NCI-H526 treated with DMSO at 0.1 percent for 48 hours (cell line): ENCODE measurements at regions not wholly inside any gene's neighbourhood (a gene's known extent, or its start where the extent isn't known, plus 50 kb on each side); places are given as distances from the start of the nearest gene placed in this dataset.

Experiments
- DNase-seq: peaks from one replicate; lab custom pipeline; 2025; lab: John Stamatoyannopoulos, UW

DNA sequence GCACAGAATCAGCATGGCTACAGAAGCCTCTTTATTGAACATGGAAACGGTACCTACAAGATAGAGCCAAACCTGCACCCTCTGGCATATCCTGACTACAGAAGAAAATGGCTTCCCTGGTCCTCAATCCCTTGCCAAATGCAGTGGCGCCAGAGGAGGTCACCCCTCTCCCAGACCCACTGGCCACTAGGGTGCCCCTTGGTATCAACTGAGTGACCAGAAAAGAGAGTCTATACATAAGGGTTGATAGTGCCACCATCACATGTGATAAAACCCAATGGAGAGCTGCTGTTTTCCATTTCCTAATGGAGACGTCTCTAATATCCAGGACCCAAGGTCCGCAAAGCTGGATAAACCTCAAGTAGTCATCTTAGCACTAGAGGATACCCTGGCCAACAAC lies 52.7 kb upstream of the ALK start:
- no peak for DNase-seq

DNA sequence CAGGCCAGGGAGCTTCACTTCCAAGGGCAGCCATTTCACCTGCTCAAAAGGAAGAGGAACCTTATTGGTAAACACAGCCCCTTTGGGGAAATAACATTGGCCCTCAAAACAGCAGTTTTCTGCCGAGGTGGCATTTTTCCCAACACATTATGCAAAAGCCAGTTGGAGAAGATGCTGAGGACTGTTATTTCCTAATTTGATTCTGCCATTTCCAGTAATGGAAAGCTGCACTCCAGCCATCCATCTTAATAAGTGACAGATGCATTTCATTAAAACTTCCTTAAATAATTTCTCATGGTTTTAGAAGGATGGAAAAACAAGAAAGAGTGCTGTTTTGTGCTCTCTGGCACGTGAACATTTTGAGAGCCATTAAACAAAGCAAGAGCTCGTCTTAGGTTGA lies 55.9 kb upstream of the ALK start:
- DNase-seq, result no peak

GRCh38 chr2:29981402-29981801 lies 60.0 kb upstream of the ALK start:
- DNase-seq, result no peak

DNA sequence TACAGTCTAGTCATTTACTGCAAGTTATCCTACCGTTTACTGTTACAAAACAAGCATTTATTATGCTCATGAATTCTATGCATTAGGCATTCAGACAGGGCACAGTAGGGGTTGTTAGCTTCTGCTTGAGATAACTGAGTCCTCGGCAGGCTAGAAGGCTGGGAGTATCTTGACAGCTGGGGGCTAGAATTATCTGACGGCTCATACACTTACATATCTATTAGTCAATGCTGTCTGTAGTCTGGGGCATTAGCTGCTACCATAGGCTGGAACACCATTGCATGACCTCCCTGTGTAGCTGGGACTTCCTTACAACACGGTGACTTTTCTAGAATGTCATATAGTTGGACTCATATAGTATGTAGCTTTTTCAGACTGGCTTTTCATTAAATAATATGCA lies 61.9 kb upstream of the ALK start:
- no peak for DNase-seq

DNA sequence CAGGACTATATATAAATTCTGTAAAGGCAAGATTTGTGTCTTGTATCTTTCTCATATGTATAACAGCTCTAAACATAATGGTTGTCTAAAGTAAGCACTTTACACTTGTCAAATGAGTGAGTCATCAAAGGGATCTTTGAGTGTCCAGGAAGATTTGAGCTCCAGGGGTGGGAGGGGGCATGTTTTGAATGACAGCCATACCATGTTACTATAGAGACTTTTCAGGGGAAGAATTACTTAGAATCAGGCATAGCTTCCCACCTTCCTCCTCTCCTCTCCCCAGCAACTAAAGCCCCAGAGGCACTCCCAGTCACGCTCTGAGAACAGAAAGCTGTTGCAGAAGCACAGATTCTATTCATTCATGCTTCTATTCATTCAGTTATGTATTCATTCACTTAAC lies 65.8 kb upstream of the ALK start:
- no peak for DNase-seq

GRCh38 chr2:29990129-29990528 lies 68.7 kb upstream of the ALK start:
- no peak for DNase-seq

GRCh38 chr2:29991086-29991485 lies 69.7 kb upstream of the ALK start:
- DNase-seq, result no peak

- DNase-seq, result no peak
Observed at GRCh38 chr2:29995241-29995640, 73.9 kb upstream of the ALK start.

- no peak for DNase-seq
Observed at GRCh38 chr2:30003128-30003527, 81.7 kb upstream of the ALK start.

DNA sequence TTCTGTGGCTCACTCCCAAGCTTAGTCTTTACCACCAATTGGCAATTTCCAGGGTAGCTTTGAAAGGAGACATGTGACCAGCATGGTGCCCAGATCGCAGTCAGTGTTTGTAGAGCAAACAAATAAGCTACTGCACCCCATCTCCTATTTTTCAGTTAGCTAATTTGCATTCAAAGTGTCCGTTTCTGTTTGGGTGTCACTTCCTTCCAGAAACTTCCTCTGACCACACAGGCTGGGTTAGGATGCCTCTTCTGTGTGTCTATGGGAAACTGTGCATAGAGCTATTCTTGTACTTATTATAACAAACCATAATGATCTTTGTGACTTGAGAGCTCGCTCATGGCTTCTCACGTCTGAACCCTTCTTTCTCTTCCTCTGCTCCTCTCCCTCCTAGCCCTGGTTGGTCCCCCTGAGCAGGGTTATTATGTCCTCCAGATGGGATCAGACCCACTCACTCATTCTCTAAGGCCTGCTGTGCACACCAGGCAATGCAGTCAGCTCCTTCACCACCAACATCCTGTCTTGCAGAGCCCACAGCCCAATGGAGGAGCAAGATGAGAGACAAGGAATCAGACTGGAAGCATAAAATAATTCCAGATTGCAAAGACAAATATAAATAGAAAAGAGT lies 101.2 kb upstream of the ALK start:
- DNase-seq, result no peak

DNA sequence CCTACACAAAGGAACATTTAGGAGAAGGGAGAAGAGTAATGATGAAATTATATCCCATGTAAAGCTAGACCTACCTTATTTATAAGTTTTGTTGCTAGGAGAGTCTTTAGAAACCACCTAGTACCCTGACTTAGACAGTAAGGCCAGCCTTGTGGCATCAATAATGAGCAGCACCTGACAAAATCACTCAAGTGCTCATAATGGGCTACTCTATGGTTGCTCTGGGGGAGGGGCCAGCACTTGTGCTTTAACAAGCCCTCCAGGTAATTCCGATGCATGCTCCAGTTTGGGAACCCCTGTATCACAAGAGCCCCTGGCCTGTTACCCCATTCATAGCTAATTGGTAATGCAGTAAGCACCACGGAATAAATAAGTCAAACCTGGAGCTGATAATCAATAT lies 102.9 kb upstream of the ALK start:
- DNase-seq, result no peak

- DNase-seq, result peak; percentile 11
Observed at GRCh38 chr2:30026091-30027055, 105.0 kb upstream of the ALK start.

GRCh38 chr2:30029804-30030203 lies 108.4 kb upstream of the ALK start:
- DNase-seq, result no peak

- DNase-seq, result peak; percentile 40
Observed at GRCh38 chr2:30030361-30030760, 109.0 kb upstream of the ALK start.

GRCh38 chr2:30031184-30031583 lies 109.8 kb upstream of the ALK start:
- no peak for DNase-seq

GRCh38 chr2:30034052-30034775 lies 112.6 kb upstream of the YPEL5 start:
- no peak for DNase-seq

- DNase-seq, result no peak
Observed at GRCh38 chr2:30037016-30037415, 109.8 kb upstream of the YPEL5 start.

DNA sequence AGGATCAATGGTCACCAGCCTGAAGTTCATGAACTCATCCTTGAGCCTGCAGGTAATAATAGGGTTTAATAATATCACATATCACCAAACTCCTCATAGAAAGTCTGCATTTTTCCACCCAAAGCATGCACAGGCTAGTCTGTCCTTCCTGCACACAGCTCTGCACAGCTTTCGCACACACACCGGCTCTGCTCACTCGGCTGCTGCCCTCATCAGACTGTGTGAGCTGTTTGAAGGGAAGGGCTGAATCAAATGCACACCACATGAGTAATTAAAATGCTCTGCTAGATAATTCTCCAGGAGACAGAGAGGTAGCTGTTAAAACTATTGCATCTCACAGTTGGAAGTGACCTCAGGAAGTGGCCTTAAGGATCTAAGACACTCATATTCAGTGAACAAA lies 108.4 kb upstream of the YPEL5 start:
- DNase-seq, result no peak

- no peak for DNase-seq
Observed at GRCh38 chr2:30039101-30039500, 107.7 kb upstream of the YPEL5 start.

DNA sequence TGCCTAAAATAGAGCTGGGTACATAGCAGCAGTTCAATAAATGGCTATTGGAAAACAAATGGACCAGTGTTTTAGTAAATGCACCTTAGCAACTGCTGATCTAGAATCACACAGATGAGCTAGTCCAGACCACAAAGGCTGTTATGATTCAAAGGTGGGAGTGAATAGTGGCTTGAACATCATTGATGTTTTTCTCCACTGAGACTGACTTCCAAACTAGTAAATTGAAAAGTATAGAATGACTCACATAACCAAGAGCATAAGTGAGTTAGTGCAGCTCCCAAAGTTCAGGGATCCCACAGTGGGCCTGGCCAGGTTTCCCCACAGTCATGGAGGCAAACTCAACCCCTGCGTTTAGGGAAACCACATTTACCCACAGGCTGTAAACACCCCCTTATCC lies 106.7 kb upstream of the YPEL5 start:
- DNase-seq, result no peak

DNA sequence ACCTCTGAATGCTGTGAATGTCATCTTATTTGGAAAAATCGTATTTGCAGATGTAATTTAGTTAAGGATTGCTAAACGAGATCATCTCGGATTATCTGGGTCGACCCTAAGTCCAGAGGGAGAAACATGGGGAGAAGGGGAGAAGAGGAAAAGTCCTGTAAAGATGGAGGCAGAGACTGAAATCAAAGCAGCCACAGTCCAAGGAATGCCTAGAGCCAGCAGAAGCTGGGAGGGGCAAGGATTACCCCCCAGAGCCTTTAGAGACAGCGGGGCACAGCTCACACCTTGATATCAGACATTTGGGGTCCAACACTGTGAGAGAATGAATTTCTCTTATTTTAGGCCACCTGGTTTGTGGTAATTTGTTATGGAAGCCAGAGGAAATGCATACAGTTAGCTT lies 104.9 kb upstream of the YPEL5 start:
- no peak for DNase-seq

DNA sequence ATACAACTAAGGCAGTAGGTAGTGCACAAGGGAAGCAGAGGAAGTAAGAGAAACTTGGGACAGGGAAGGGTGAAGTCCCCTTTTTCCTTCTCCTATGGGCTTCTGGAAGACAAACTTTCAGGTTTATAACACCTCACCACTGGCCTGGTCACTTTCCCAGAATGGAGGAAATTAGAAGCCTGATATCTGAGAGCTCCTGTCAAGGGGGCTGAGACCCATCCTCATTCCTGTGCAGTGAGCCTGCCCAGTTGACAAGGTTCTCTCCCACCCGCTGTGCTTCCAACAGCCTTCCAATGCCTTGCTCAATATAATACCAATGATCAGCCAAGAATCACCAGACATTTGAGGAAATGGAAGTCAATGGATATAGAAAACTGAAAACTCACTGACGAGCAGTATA lies 100.4 kb upstream of the YPEL5 start:
- no peak for DNase-seq

- no peak for DNase-seq
Observed at GRCh38 chr2:30046979-30047378, 99.8 kb upstream of the YPEL5 start.
